GM12878 (cell line): ENCODE measurements at regions not wholly inside any gene's neighbourhood (a gene's known extent, or its start where the extent isn't known, plus 50 kb on each side); places are given as distances from the start of the nearest gene placed in this dataset.

Source experiments
- ATAC-seq: fragments of 200-7000 bp; cut with Tn5 transposase; 3 replicates; pipeline ENCODE4 v1.9.1; 2020; ENCODE audit warnings: mild to moderate bottlenecking, moderate library complexity
- BruUV-seq: library from RNA; stranded (reverse); fragments of 400-500 nt; replicated peaks from 2 replicates; lab custom pipeline; 2021; lab: Mats Ljungman, UMichigan
- CTCF ChIA-PET: fragments of 300-600 bp; sonication (Branson Sonifier 250); formaldehyde crosslinking; extraction: SDS; loops from one replicate; lab custom pipeline; 2021; ENCODE audit warnings: inconsistent platforms; lab: Yijun Ruan, JAX
- POLR2A ChIA-PET: fragments of 350-600 bp; formaldehyde crosslinking; extraction: SDS; loops from one replicate; lab custom pipeline; 2021; ENCODE audit warnings: inconsistent platforms; lab: Charles Lee
- RAD21 ChIA-PET: fragments of 300-600 bp; sonication (Branson Sonifier 250); formaldehyde crosslinking; loops from one replicate; lab custom pipeline; 2023; ENCODE audit warnings: antibody characterized with exemption; ENCODE audit not compliant: unreplicated experiment; lab: Charles Lee
- SMC1A ChIA-PET: fragments of 300-600 bp; sonication (Branson Sonifier 250); formaldehyde crosslinking; loops from one replicate; lab custom pipeline; 2023; ENCODE audit not compliant: unreplicated experiment, uncharacterized antibody; lab: Charles Lee
- DNase-seq: peaks from one replicate; pipeline ENCODE4 v3.0.0-alpha.2; 2011; ENCODE audit warnings: low read depth, low spot score
- FAIRE-seq: peaks from 3 replicates; lab custom pipeline; 2011; peaks lifted over from hg19 to GRCh38; lab: Jason Lieb, UNC
- H2AFZ ChIP-seq: 2 replicates; pipeline ENCODE4 v1.6.0; 2011; ENCODE audit warnings: low read depth, low read length, control low read depth; ENCODE audit not compliant: control insufficient read depth
- H3K27ac ChIP-seq: 2 replicates; pipeline ENCODE4 v1.5.1; 2011; ENCODE audit warnings: control low read depth; ENCODE audit not compliant: control insufficient read depth, insufficient read depth
- H3K27me3 ChIP-seq, 2 experiments: replicated peaks in 1 of 2; 2 replicates each; pipeline versions ENCODE4 v1.6.0 to v1.6.1; 2011; ENCODE audit warnings: low read length in 1 of 2; ENCODE audit not compliant: control insufficient read depth in 2 of 2, insufficient read depth in 2 of 2
- H3K36me3 ChIP-seq, 2 experiments: 2 replicates each; pipeline ENCODE4 v1.5.1; 2011; ENCODE audit warnings: low read length in 1 of 2; ENCODE audit not compliant: control insufficient read depth in 2 of 2, insufficient read depth in 2 of 2
- H3K4me1 ChIP-seq: 2 replicates; pipeline ENCODE4 v1.6.1; 2011; ENCODE audit warnings: mild to moderate bottlenecking, low read length, moderate library complexity, mixed read lengths; ENCODE audit not compliant: control insufficient read depth, insufficient read depth
- H3K4me2 ChIP-seq: 2 replicates; pipeline ENCODE4 v1.6.0; 2011; ENCODE audit warnings: control low read depth; ENCODE audit not compliant: control insufficient read depth, insufficient read depth
- H3K4me3 ChIP-seq: fragments of 200-600 bp; sonication (generic); 2 replicates; pipeline ENCODE4 v1.5.1; 2016
- H3K79me2 ChIP-seq: 2 replicates; pipeline ENCODE4 v1.6.0; 2011; ENCODE audit warnings: low read length; ENCODE audit not compliant: control insufficient read depth, insufficient read depth
- H3K9ac ChIP-seq: 2 replicates; pipeline ENCODE4 v1.8.0; 2011; ENCODE audit warnings: low read length, control low read depth, mixed read lengths; ENCODE audit not compliant: control insufficient read depth, insufficient read depth
- H3K9me3 ChIP-seq: replicated peaks from 3 replicates; pipeline ENCODE4 v1.5.1; 2011; ENCODE audit warnings: mild to moderate bottlenecking, low read length; ENCODE audit not compliant: control insufficient read depth, insufficient read depth
- H4K20me1 ChIP-seq: 2 replicates; pipeline ENCODE4 v1.6.0; 2011; ENCODE audit not compliant: control insufficient read depth, insufficient read depth
- IKZF2 ChIP-seq, 2 experiments: fragments of 450-650 bp; IDR thresholded peaks; 2 replicates each; pipeline ENCODE4 v1.6.1; 2017; ENCODE audit warnings: mild to moderate bottlenecking in 2 of 2, moderate library complexity in 2 of 2
- MEF2A ChIP-seq: IDR thresholded peaks from 2 replicates; pipeline ENCODE4 v1.6.1; 2011; ENCODE audit warnings: low read depth, mild to moderate bottlenecking, low read length, moderate library complexity; ENCODE audit not compliant: insufficient read depth
- MEF2B ChIP-seq: fragments of 450-650 bp; IDR thresholded peaks from 2 replicates; pipeline ENCODE4 v1.6.1; 2018; ENCODE audit warnings: mild to moderate bottlenecking, moderate library complexity; ENCODE audit not compliant: partially characterized antibody, poor library complexity, severe bottlenecking
- MTA2 ChIP-seq: fragments of 450-650 bp; IDR thresholded peaks from 2 replicates; pipeline ENCODE4 v1.6.1; 2016; ENCODE audit warnings: low read depth, mild to moderate bottlenecking, moderate library complexity
- WRNIP1 ChIP-seq: IDR thresholded peaks from 2 replicates; pipeline ENCODE4 v1.6.1; 2011; ENCODE audit warnings: low read depth, low read length, improper control_type of control experiment, borderline replicate concordance
- WGBS: methylation state at CpG from one replicate; pipeline ENCODE4 v1.1.6; 2016; ENCODE audit warnings: low lambda C conversion rate; ENCODE audit not compliant: insufficient replicate concordance, insufficient coverage; ENCODE audit errors: missing lambda C conversion rate; 5-methylcytosine and 5-hydroxymethylcytosine counted together
- in situ Hi-C: fragments of 300-500 bp; cut with MboI; formaldehyde crosslinking; loops from 9 replicates; pipeline ENCODE4 v1.14.3; 2018; ENCODE audit warnings: mixed read lengths
- intact Hi-C: fragments of 100-400 bp; cut with micrococcal nuclease; formaldehyde crosslinking; loops from one replicate; pipeline ENCODE4 v1.14.2; 2022; ENCODE audit not compliant: unreplicated experiment
- TF ChIP-seq, protein P1 (sequence below): fragments of 450-650 bp; IDR thresholded peaks from 2 replicates; pipeline ENCODE4 v1.6.1; 2016; ENCODE audit warnings: mild to moderate bottlenecking, moderate library complexity, borderline replicate concordance
- TF ChIP-seq, protein P2 (sequence below): IDR thresholded peaks from 2 replicates; pipeline ENCODE4 v1.6.1; 2012; ENCODE audit warnings: mild to moderate bottlenecking, low read depth, low read length

GRCh38 chr2:7572450-7572849 is 655.2 kb downstream of the RNF144A start:
- H3K4me3 ChIP-seq: no peak overlapping the region
- no peak for FAIRE-seq
- intact Hi-C loops: no loop called here
- WGBS: 6% methylated on average over 7 of the region's 7 CpGs
- no peak overlapping the region for H2AFZ ChIP-seq
- RAD21 ChIA-PET: no interaction called here
- no peaks in the 10 kb centered on the region; a peak in 1 of 4 replicates for H3K27me3 ChIP-seq
- ATAC-seq: peak; percentile 38; the same call in 1 of the 3 replicates
- H3K9ac ChIP-seq: no peak overlapping the region
- no peaks in the 10 kb centered on the region; a peak in 1 of 4 replicates for H3K36me3 ChIP-seq
- H3K4me1 ChIP-seq: peaks cover 6% of the 10 kb centered on the region
- SMC1A ChIA-PET: no interaction called here
- BruUV-seq: no TSS peak
- CTCF ChIA-PET: interaction anchor here (0.9 to 2.5 kb wide), 2 partner anchors 144 to 188 kb away, joined by 3 to 6 read pairs; no protein-coding TSS in a partner anchor
- TF ChIP-seq, protein P1, sequence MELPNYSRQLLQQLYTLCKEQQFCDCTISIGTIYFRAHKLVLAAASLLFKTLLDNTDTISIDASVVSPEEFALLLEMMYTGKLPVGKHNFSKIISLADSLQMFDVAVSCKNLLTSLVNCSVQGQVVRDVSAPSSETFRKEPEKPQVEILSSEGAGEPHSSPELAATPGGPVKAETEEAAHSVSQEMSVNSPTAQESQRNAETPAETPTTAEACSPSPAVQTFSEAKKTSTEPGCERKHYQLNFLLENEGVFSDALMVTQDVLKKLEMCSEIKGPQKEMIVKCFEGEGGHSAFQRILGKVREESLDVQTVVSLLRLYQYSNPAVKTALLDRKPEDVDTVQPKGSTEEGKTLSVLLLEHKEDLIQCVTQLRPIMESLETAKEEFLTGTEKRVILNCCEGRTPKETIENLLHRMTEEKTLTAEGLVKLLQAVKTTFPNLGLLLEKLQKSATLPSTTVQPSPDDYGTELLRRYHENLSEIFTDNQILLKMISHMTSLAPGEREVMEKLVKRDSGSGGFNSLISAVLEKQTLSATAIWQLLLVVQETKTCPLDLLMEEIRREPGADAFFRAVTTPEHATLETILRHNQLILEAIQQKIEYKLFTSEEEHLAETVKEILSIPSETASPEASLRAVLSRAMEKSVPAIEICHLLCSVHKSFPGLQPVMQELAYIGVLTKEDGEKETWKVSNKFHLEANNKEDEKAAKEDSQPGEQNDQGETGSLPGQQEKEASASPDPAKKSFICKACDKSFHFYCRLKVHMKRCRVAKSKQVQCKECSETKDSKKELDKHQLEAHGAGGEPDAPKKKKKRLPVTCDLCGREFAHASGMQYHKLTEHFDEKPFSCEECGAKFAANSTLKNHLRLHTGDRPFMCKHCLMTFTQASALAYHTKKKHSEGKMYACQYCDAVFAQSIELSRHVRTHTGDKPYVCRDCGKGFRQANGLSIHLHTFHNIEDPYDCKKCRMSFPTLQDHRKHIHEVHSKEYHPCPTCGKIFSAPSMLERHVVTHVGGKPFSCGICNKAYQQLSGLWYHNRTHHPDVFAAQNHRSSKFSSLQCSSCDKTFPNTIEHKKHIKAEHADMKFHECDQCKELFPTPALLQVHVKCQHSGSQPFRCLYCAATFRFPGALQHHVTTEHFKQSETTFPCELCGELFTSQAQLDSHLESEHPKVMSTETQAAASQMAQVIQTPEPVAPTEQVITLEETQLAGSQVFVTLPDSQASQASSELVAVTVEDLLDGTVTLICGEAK: no peak
- TF ChIP-seq MEF2B: no peak
- TF ChIP-seq, protein P2, sequence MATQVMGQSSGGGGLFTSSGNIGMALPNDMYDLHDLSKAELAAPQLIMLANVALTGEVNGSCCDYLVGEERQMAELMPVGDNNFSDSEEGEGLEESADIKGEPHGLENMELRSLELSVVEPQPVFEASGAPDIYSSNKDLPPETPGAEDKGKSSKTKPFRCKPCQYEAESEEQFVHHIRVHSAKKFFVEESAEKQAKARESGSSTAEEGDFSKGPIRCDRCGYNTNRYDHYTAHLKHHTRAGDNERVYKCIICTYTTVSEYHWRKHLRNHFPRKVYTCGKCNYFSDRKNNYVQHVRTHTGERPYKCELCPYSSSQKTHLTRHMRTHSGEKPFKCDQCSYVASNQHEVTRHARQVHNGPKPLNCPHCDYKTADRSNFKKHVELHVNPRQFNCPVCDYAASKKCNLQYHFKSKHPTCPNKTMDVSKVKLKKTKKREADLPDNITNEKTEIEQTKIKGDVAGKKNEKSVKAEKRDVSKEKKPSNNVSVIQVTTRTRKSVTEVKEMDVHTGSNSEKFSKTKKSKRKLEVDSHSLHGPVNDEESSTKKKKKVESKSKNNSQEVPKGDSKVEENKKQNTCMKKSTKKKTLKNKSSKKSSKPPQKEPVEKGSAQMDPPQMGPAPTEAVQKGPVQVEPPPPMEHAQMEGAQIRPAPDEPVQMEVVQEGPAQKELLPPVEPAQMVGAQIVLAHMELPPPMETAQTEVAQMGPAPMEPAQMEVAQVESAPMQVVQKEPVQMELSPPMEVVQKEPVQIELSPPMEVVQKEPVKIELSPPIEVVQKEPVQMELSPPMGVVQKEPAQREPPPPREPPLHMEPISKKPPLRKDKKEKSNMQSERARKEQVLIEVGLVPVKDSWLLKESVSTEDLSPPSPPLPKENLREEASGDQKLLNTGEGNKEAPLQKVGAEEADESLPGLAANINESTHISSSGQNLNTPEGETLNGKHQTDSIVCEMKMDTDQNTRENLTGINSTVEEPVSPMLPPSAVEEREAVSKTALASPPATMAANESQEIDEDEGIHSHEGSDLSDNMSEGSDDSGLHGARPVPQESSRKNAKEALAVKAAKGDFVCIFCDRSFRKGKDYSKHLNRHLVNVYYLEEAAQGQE: no peak
- TF ChIP-seq MEF2A: no peak
- no peak for TF ChIP-seq WRNIP1
- TF ChIP-seq MTA2: no peak
- no peak for TF ChIP-seq IKZF2 (IDR thresholded peaks at IDR 0.05)
- TF ChIP-seq, all 136 proteins: peak for 0
- no peaks in the 10 kb centered on the region for H4K20me1 ChIP-seq
- DNase-seq: no peak
- POLR2A ChIA-PET: no interaction called here
- no peaks in the 10 kb centered on the region; the same call in 1 of the 3 replicates for H3K9me3 ChIP-seq
- H3K79me2 ChIP-seq: no peaks in the 10 kb centered on the region
- H3K4me2 ChIP-seq: no peak overlapping the region
- no peak overlapping the region for H3K27ac ChIP-seq
- in situ Hi-C loops: no loop called here
